Astrocyte (in vitro differentiated cells and primary cell): ENCODE measurements at regions not wholly inside any gene's neighbourhood (a gene's known extent, or its start where the extent isn't known, plus 50 kb on each side); places are given as distances from the start of the nearest gene placed in this dataset.

Experiments used
- EZH2 ChIP-seq: IDR thresholded peaks from 2 replicates; pipeline ENCODE4 v1.6.1; 2012; ENCODE audit warnings: mild to moderate bottlenecking, low read length, inconsistent platforms; ENCODE audit not compliant: insufficient read depth
- TF ChIP-seq, protein P1 (sequence below): IDR thresholded peaks from 2 replicates; pipeline ENCODE4 v1.5.1; 2011; ENCODE audit warnings: low read depth, mild to moderate bottlenecking, inconsistent platforms, low read length, moderate library complexity; ENCODE audit not compliant: insufficient read depth

DNA sequence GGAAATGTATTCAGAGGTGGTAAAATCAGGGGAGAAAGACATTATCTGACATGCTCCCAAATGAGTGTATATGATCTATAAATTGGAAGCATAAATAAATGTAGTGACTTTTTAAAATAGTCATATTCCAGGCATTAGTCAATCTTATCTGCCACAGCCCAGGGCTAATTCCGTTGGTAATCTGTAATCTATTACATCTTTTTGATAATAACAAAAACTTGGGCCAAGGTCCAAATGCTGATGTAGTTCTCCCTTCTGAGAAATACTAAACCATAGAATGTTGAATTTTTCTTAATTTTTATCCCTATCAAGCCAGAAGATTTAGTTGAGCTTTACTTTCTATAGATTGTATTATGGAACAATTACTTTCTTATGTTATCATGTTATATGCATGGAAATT lies 1279.8 kb downstream of the EPHA7 start:
- TF ChIP-seq, protein P1, sequence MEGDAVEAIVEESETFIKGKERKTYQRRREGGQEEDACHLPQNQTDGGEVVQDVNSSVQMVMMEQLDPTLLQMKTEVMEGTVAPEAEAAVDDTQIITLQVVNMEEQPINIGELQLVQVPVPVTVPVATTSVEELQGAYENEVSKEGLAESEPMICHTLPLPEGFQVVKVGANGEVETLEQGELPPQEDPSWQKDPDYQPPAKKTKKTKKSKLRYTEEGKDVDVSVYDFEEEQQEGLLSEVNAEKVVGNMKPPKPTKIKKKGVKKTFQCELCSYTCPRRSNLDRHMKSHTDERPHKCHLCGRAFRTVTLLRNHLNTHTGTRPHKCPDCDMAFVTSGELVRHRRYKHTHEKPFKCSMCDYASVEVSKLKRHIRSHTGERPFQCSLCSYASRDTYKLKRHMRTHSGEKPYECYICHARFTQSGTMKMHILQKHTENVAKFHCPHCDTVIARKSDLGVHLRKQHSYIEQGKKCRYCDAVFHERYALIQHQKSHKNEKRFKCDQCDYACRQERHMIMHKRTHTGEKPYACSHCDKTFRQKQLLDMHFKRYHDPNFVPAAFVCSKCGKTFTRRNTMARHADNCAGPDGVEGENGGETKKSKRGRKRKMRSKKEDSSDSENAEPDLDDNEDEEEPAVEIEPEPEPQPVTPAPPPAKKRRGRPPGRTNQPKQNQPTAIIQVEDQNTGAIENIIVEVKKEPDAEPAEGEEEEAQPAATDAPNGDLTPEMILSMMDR: no peak
- TF ChIP-seq EZH2: no peak
